ENCODE measurements at regions not wholly inside any gene's neighbourhood (a gene's known extent, or its start where the extent isn't known, plus 50 kb on each side); places are given as distances from the start of the nearest gene placed in this dataset.

GRCh38 chr2:172211512-172211911, 108.8 kb upstream of the DLX2 start:
- H3K4me2 ChIP-seq (ENCODE audit: low read length): no peak overlapping the region
- H4K20me1 ChIP-seq (ENCODE audit: insufficient read depth): no peaks in the 10 kb centered on the region
- no peaks in the 10 kb centered on the region for H3K27me3 ChIP-seq (ENCODE audit: insufficient read depth, low read length)
- no peak overlapping the region for H3K4me3 ChIP-seq (replicated peaks in 1 of 2; ENCODE audit: low read depth in 1 of 2, low read length in 2 of 2)
- ChIA-PET POLR2A (no interaction called here), CTCF (no interaction called here), RAD21 (ENCODE audit: low non-redundant PET in 1 of 2, low total read pairs in 2 of 2, uncharacterized antibody in 2 of 2, unreplicated experiment in 2 of 2) (no interaction called here)
- no peaks in the 10 kb centered on the region for H3K9me3 ChIP-seq (ENCODE audit: control insufficient read depth in 1 of 2, insufficient read depth in 1 of 2, low read depth in 1 of 2, low read length in 2 of 2)
- BruUV-seq (replicated peaks): no TSS peak
- ATAC-seq (no peak), DNase-seq (ENCODE audit: low read depth, low spot score) (no peak)
- no peaks in the 10 kb centered on the region for H3K4me1 ChIP-seq (ENCODE audit: control insufficient read depth in 1 of 2, insufficient read depth in 2 of 2, low read length in 2 of 2)
- no peak overlapping the region for H2AFZ ChIP-seq (ENCODE audit: low read depth, low read length, poor library complexity, severe bottlenecking)
- no peak overlapping the region for H3K27ac ChIP-seq (ENCODE audit: low read depth, low read length)
- H3K9ac ChIP-seq (ENCODE audit: low read length): no peak overlapping the region
- no peaks in the 10 kb centered on the region for H3K79me2 ChIP-seq (ENCODE audit: insufficient read depth, low read length)
- TF ChIP-seq CEBPB (IDR thresholded peaks at IDR 0.05; ENCODE audit: low read depth) (no peak), POLR2AphosphoS5 (IDR thresholded peaks at IDR 0.05; ENCODE audit: low read depth, low read length) (no peak), ELF1 (IDR thresholded peaks at IDR 0.05; ENCODE audit: borderline replicate concordance, low read depth) (no peak), EGR1 (IDR thresholded peaks at IDR 0.05; ENCODE audit: low read depth) (no peak), SP1 (IDR thresholded peaks at IDR 0.05; ENCODE audit: low read depth) (no peak), ZBTB33 (IDR thresholded peaks at IDR 0.05; ENCODE audit: extremely low read depth, insufficient replicate concordance, low read length) (no peak), TCF7L2 (IDR thresholded peaks at IDR 0.05; ENCODE audit: borderline replicate concordance, extremely low read depth, insufficient read depth, insufficient read length) (no peak), FOSL1 (IDR thresholded peaks at IDR 0.05; ENCODE audit: low read depth) (no peak), SIN3A (IDR thresholded peaks at IDR 0.05; ENCODE audit: low read depth) (no peak), ZFX (IDR thresholded peaks at IDR 0.05) (no peak), RAD21 (IDR thresholded peaks at IDR 0.05; ENCODE audit: low read depth) (no peak), ZNF274 (IDR thresholded peaks at IDR 0.05; ENCODE audit: low read depth, low read length) (no peak), EZH2 (IDR thresholded peaks at IDR 0.05) (no peak), SRF (IDR thresholded peaks at IDR 0.05; ENCODE audit: low read depth) (no peak), EZH2phosphoT487 (IDR thresholded peaks at IDR 0.05; ENCODE audit: borderline replicate concordance) (no peak), ATF3 (IDR thresholded peaks at IDR 0.05) (no peak), JUND (IDR thresholded peaks at IDR 0.05) (no peak)
- H3K9me2 ChIP-seq (ENCODE audit: insufficient read depth): no peaks in the 10 kb centered on the region
- H3K36me3 ChIP-seq (ENCODE audit: control insufficient read depth in 1 of 2, insufficient read depth in 2 of 2, low read length in 2 of 2): no peaks in the 10 kb centered on the region
- intact Hi-C loops (cut with micrococcal nuclease): no loop called here

All from HCT116 (cell line).